ENCODE measurements at regions not wholly inside any gene's neighbourhood (a gene's known extent, or its start where the extent isn't known, plus 50 kb on each side); places are given as distances from the start of the nearest gene placed in this dataset.

GRCh38 chr6:95670011-95670463 is 92.7 kb downstream of the MANEA start:
- H3K4me3 Mint-ChIP-seq = no peak overlapping the region
- Histone ChIP-seq H3K27ac (ENCODE audit: insufficient read length, low read depth, low read length) (no peak overlapping the region), H2BK5ac (ENCODE audit: insufficient read length, low read length) (no peak overlapping the region), H3K23ac (ENCODE audit: insufficient read length, low read depth, low read length) (no peak overlapping the region), H3K9ac (ENCODE audit: extremely low read depth, insufficient read length, low read length) (no peak overlapping the region), H3K4ac (ENCODE audit: low read depth, low read length) (no peak overlapping the region), H2BK15ac (ENCODE audit: low read depth, low read length) (no peak overlapping the region), H3K79me2 (ENCODE audit: insufficient read depth, low read length) (no peaks in the 10 kb centered on the region), H2BK12ac (ENCODE audit: insufficient read length, low read depth, low read length) (no peak overlapping the region), H4K5ac (ENCODE audit: insufficient read length, low read depth, low read length) (no peak overlapping the region), H3K4me2 (ENCODE audit: insufficient read depth, insufficient read length, low read length) (no peak overlapping the region), H3K23me2 (ENCODE audit: insufficient read length, low read depth, low read length, poor library complexity, severe bottlenecking) (no peaks in the 10 kb centered on the region), H3T11ph (ENCODE audit: low read length) (no peak overlapping the region), H2AK5ac (ENCODE audit: insufficient read length, low read length) (no peak overlapping the region), H3K14ac (ENCODE audit: insufficient read depth, low read length) (no peak overlapping the region), H2AFZ (ENCODE audit: low read length) (no peak overlapping the region), H3K56ac (ENCODE audit: insufficient read length, low read depth, low read length) (no peak overlapping the region), H3K27me3 (ENCODE audit: insufficient read depth, low read length) (no peaks in the 10 kb centered on the region), H2BK120ac (ENCODE audit: low read depth, low read length, poor library complexity, severe bottlenecking) (no peak overlapping the region), H3K4me1 (ENCODE audit: insufficient read depth, low read length) (no peaks in the 10 kb centered on the region), H4K20me1 (ENCODE audit: control insufficient read depth, insufficient read depth, insufficient read length) (no peaks in the 10 kb centered on the region), H3K9me3 (ENCODE audit: control insufficient read depth, low read depth, low read length) (peaks cover 14% of the 10 kb centered on the region), H2BK20ac (ENCODE audit: low read depth, low read length, poor library complexity, severe bottlenecking) (no peak overlapping the region), H4K8ac (replicated peaks; ENCODE audit: insufficient read length, low read depth, low read length) (no peak overlapping the region), H4K91ac (ENCODE audit: insufficient read length, low read depth, low read length) (no peak overlapping the region), H3K18ac (ENCODE audit: insufficient read length, low read depth, low read length) (no peak overlapping the region), H3K79me1 (ENCODE audit: insufficient read depth, low read depth, low read length, poor library complexity, severe bottlenecking) (no peaks in the 10 kb centered on the region)
- peaks cover 0 to 26% (median 14%) of the 10 kb centered on the region in 3 experiments for H3K36me3 Mint-ChIP-seq (ENCODE audit: insufficient read depth in 1 of 3, low read depth in 3 of 3)
- H3K9me3 Mint-ChIP-seq = peaks cover 21 to 25% of the 10 kb centered on the region in 2 experiments
- DNase-seq = no peak
- H3K27me3 Mint-ChIP-seq (ENCODE audit: low read depth) = no peaks in the 10 kb centered on the region
- no peak for TF ChIP-seq CTCF (conservative IDR thresholded peaks at IDR 0.05)
- no peaks in the 10 kb centered on the region for H3K4me1 Mint-ChIP-seq
- no peak overlapping the region for H3K27ac Mint-ChIP-seq
- WGBS (ENCODE audit: extremely low coverage, insufficient read length, low lambda C conversion rate) = no CpG with 5 or more reads among the region's 26 CpGs
